Lower leg skin (tissue), 3 donors: ENCODE measurements at regions not wholly inside any gene's neighbourhood (a gene's known extent, or its start where the extent isn't known, plus 50 kb on each side); places are given as distances from the start of the nearest gene placed in this dataset.

ENCODE experiments used
- POLR2A ChIP-seq, 2 donors: fragments of 450-650 bp; IDR thresholded peaks; one replicate each; pipeline ENCODE4 v1.6.1; 2016 to 2017; ENCODE audit warnings: antibody characterized with exemption in 2 of 2, mild to moderate bottlenecking in 1 of 2, moderate library complexity in 1 of 2
- TF ChIP-seq, protein P1 (sequence below), 3 donors: fragments of 450-650 bp; IDR thresholded peaks; one replicate each; pipeline ENCODE4 v1.5.1; 2016; ENCODE audit warnings: antibody characterized with exemption in 3 of 3, mild to moderate bottlenecking in 3 of 3, moderate library complexity in 2 of 3

DNA sequence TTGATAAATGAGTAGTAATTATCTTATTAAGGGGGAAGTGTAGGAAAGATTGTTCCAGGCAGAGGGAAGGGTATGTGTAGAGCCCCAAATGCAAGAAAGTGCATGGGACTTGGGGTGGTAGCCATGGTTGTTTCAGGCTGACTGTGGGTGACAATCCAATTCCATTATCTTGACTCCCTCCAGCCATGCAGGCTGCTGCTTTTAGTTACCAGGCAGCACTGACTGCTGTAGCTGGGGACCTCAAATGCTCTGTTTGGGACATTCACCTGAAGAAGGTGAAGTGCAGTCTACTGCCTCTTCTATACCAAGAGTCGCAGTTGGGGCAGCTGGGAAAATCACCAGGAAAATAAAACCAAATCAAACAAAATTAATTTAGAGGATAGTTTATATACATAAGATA is 102.4 kb upstream of the NR3C1 start:
- TF ChIP-seq POLR2A (IDR thresholded peaks at IDR 0.05) = no peak
- TF ChIP-seq, protein P1, sequence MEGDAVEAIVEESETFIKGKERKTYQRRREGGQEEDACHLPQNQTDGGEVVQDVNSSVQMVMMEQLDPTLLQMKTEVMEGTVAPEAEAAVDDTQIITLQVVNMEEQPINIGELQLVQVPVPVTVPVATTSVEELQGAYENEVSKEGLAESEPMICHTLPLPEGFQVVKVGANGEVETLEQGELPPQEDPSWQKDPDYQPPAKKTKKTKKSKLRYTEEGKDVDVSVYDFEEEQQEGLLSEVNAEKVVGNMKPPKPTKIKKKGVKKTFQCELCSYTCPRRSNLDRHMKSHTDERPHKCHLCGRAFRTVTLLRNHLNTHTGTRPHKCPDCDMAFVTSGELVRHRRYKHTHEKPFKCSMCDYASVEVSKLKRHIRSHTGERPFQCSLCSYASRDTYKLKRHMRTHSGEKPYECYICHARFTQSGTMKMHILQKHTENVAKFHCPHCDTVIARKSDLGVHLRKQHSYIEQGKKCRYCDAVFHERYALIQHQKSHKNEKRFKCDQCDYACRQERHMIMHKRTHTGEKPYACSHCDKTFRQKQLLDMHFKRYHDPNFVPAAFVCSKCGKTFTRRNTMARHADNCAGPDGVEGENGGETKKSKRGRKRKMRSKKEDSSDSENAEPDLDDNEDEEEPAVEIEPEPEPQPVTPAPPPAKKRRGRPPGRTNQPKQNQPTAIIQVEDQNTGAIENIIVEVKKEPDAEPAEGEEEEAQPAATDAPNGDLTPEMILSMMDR (IDR thresholded peaks at IDR 0.05) = no peak
